D721Med (cell line): ENCODE measurements at regions not wholly inside any gene's neighbourhood (a gene's known extent, or its start where the extent isn't known, plus 50 kb on each side); places are given as distances from the start of the nearest gene placed in this dataset.

Experiments
- DNase-seq: peaks from one replicate; pipeline ENCODE4 v3.0.0; 2011; ENCODE audit warnings: low spot score; ENCODE audit not compliant: insufficient read length
- FAIRE-seq: peaks from 2 replicates; lab custom pipeline; 2011; peaks lifted over from hg19 to GRCh38; lab: Jason Lieb, UNC
- CTCF ChIP-seq: IDR thresholded peaks from 2 replicates; pipeline ENCODE4 v1.5.1; 2012; ENCODE audit warnings: mild to moderate bottlenecking, control low read depth; ENCODE audit not compliant: insufficient read depth; ENCODE audit errors: missing control alignments

DNA sequence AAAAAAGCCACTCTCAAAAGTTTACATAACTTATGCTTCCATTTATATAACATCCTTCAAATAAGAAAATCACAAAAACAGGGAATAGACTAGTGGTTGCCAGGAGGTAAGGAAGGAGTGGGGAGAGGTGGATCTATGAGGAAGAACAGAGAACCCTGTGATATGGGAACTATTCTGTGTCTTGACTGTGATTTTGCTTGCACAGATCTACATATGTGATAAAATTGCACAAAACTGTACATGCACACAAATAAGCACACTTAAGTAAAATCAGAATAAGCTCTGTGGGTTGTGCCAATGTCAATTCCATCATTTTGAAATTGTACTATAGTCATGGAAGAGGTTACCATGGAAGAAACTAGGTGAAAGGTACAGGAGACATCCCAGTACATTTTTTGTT, 121.6 kb upstream of the SGCG start:
- FAIRE-seq (no peak), DNase-seq (no peak)
- TF ChIP-seq CTCF: no peak

- FAIRE-seq (no peak), DNase-seq (no peak)
- no peak for TF ChIP-seq CTCF
These were observed 119.8 kb upstream of the SGCG start for GRCh38 chr13:23060959-23061358.

- FAIRE-seq: no peak
- no peak for TF ChIP-seq CTCF
- no peak for DNase-seq
These were observed 113.7 kb upstream of the SGCG start for GRCh38 chr13:23067129-23067528.

- no peak for FAIRE-seq
- TF ChIP-seq CTCF: no peak
These were observed 111.2 kb upstream of the SGCG start for GRCh38 chr13:23069566-23069965.

DNA sequence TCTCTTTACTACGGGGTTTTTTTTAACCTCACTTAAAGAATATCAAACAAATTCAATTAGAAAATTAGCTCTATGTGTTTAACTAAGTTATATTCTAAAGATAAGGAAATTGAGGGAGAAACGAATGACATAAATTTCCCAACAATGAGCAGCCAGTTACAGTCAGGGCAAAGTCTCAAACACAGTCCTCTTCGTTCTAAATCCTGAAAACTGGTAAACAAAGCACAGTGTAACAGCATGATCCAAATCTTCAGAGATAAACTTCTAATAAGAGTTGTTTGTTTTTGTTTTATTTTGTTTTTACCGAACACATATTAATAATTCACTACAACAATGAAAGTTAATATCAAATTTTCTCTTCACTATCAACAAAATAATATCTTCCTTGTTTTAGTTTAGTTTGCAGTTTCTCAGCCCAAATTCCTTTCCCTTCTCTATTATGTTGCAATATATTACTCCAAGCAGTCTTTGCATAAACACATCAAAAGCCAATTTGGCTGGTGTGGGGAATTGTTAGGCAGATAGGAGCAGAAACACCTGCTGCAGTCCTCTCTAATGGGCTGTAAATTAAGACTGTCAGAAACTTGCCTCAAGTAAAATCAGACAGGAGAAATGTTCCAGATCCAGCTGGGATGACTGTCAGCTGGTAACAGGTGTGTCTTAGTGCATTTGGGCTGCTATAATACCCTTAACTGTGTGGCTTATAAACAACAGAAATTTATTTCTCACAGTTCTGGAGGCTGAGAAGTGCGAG, 106.5 kb upstream of the SGCG start:
- no peak for FAIRE-seq
- TF ChIP-seq CTCF: no peak
- DNase-seq: no peak

More at GRCh38 chr13:23069566-23069965, 111.2 kb upstream of the SGCG start:
- DNase-seq: no peak

- TF ChIP-seq CTCF: no peak
- FAIRE-seq: no peak
- no peak for DNase-seq
These were observed 99.6 kb upstream of the SGCG start for GRCh38 chr13:23081220-23081619.

GRCh38 chr13:23081901-23082300, 98.9 kb upstream of the SGCG start:
- no peak for TF ChIP-seq CTCF
- DNase-seq: no peak
- no peak for FAIRE-seq
